HG02884 (cell line): ENCODE measurements at regions not wholly inside any gene's neighbourhood (a gene's known extent, or its start where the extent isn't known, plus 50 kb on each side); places are given as distances from the start of the nearest gene placed in this dataset.

ENCODE experiments used
- ATAC-seq: cut with Tn5 transposase; IDR thresholded peaks from one replicate; pipeline ENCODE4 v1.9.1; 2021; ENCODE audit warnings: mild to moderate bottlenecking, moderate library complexity; ENCODE audit not compliant: unreplicated experiment

- ATAC-seq, result no peak
Observed at GRCh38 chr15:35843498-35843897, 297.5 kb upstream of the DPH6 start.

- ATAC-seq, result no peak
Observed at GRCh38 chr15:35850284-35850683, 304.3 kb upstream of the DPH6 start.

- ATAC-seq, result no peak
Observed at GRCh38 chr15:35851491-35851890, 305.5 kb upstream of the DPH6 start.

GRCh38 chr15:35852818-35853624 is 307.1 kb upstream of the DPH6 start:
- ATAC-seq, result no peak

GRCh38 chr15:35854316-35854715 is 308.4 kb upstream of the DPH6 start:
- no peak for ATAC-seq

GRCh38 chr15:35857567-35858226 is 311.7 kb upstream of the DPH6 start:
- no peak for ATAC-seq

GRCh38 chr15:35858707-35859106 is 312.7 kb upstream of the DPH6 start:
- ATAC-seq, result no peak

GRCh38 chr15:35863655-35864054 is 317.7 kb upstream of the DPH6 start:
- ATAC-seq, result no peak

GRCh38 chr15:35867356-35867755 is 321.4 kb upstream of the DPH6 start:
- ATAC-seq, result no peak

GRCh38 chr15:35871282-35871681 is 325.3 kb upstream of the DPH6 start:
- ATAC-seq, result no peak

GRCh38 chr15:35871812-35872211 is 325.8 kb upstream of the DPH6 start:
- ATAC-seq, result no peak

GRCh38 chr15:35872577-35872976 is 326.6 kb upstream of the DPH6 start:
- no peak for ATAC-seq

GRCh38 chr15:35874260-35874905 is 328.4 kb upstream of the DPH6 start:
- ATAC-seq, result no peak

GRCh38 chr15:35876762-35877161 is 330.8 kb upstream of the DPH6 start:
- no peak for ATAC-seq

- ATAC-seq, result no peak
Observed at GRCh38 chr15:35880896-35881295, 334.9 kb upstream of the DPH6 start.

- no peak for ATAC-seq
Observed at GRCh38 chr15:35885870-35886269, 339.9 kb upstream of the DPH6 start.

- ATAC-seq, result no peak
Observed at GRCh38 chr15:35886765-35887164, 340.8 kb upstream of the DPH6 start.

- ATAC-seq, result no peak
Observed at GRCh38 chr15:35888815-35889214, 342.9 kb upstream of the DPH6 start.

GRCh38 chr15:35907511-35907910 is 361.5 kb upstream of the DPH6 start:
- ATAC-seq, result no peak

- no peak for ATAC-seq
Observed at GRCh38 chr15:35909414-35909813, 363.4 kb upstream of the DPH6 start.

- no peak for ATAC-seq
Observed at GRCh38 chr15:35910227-35910626, 364.3 kb upstream of the DPH6 start.
